OCI-LY3 (cell line): ENCODE measurements at regions not wholly inside any gene's neighbourhood (a gene's known extent, or its start where the extent isn't known, plus 50 kb on each side); places are given as distances from the start of the nearest gene placed in this dataset.

Experiments
- EZH2phosphoT487 ChIP-seq: fragments of 200-600 bp; shearing (Covaris generic); IDR thresholded peaks from 2 replicates; pipeline ENCODE4 v1.6.1; 2018; ENCODE audit warnings: antibody characterized with exemption, mixed run types, low read depth
- TF ChIP-seq, protein P1 (sequence below): fragments of 200-600, 300-600 bp; sonication (generic); IDR thresholded peaks from 2 replicates; pipeline ENCODE4 v1.5.1; 2014; ENCODE audit warnings: antibody characterized with exemption, low read length, low read depth

DNA sequence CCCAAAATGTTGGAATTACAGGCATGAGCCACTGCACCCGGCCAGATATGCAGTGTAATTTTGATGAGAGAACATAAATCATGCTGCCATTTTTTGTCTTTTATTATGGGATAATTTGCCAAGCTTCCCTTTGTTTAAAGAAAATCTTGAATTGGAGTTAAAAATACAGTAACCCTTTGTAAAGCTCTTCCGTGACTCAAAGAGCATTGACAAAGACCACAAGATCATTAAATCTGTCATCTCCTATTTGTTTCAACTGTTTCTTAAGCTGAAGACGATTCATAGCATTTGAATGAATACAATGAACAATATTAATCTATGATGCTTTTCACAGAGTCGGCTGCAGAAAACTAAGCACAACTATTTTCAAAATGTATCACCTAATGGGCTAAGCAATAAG is 132.6 kb downstream of the ANAPC4 start:
- TF ChIP-seq, protein P1, sequence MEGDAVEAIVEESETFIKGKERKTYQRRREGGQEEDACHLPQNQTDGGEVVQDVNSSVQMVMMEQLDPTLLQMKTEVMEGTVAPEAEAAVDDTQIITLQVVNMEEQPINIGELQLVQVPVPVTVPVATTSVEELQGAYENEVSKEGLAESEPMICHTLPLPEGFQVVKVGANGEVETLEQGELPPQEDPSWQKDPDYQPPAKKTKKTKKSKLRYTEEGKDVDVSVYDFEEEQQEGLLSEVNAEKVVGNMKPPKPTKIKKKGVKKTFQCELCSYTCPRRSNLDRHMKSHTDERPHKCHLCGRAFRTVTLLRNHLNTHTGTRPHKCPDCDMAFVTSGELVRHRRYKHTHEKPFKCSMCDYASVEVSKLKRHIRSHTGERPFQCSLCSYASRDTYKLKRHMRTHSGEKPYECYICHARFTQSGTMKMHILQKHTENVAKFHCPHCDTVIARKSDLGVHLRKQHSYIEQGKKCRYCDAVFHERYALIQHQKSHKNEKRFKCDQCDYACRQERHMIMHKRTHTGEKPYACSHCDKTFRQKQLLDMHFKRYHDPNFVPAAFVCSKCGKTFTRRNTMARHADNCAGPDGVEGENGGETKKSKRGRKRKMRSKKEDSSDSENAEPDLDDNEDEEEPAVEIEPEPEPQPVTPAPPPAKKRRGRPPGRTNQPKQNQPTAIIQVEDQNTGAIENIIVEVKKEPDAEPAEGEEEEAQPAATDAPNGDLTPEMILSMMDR = no peak
- TF ChIP-seq EZH2phosphoT487 = no peak
